CD4-positive, alpha-beta T cell (primary cell): ENCODE measurements at regions not wholly inside any gene's neighbourhood (a gene's known extent, or its start where the extent isn't known, plus 50 kb on each side); places are given as distances from the start of the nearest gene placed in this dataset.

ENCODE experiments used
- ATAC-seq: fragments of 200-7000 bp; cut with Tn5 transposase; one replicate; pipeline ENCODE4 v1.10.0; 2022; ENCODE audit warnings: mild to moderate bottlenecking; ENCODE audit not compliant: poor library complexity
- CTCF ChIA-PET: fragments of 350-600 bp; sonication (Branson Sonifier 250); formaldehyde crosslinking; loops from one replicate; lab custom pipeline; 2021; ENCODE audit warnings: antibody characterized with exemption, inconsistent platforms; lab: Charles Lee
- POLR2A ChIA-PET: fragments of 350-600 bp; sonication (Branson Sonifier 250); formaldehyde crosslinking; loops from one replicate; lab custom pipeline; 2021; ENCODE audit warnings: antibody characterized with exemption, inconsistent platforms; lab: Charles Lee
- DNase-seq, 14 experiments: peaks; one replicate each; pipeline ENCODE4 v3.0.0-alpha.2; 2013 to 2020; ENCODE audit warnings: mixed read lengths in 2 of 14
- H3K27ac ChIP-seq, 2 donors: one replicate each; pipeline versions ENCODE4 v1.5.1 to v1.7.0; 2013; ENCODE audit warnings: low read length in 2 of 2, low read depth in 1 of 2, mild to moderate bottlenecking in 1 of 2
- H3K27me3 ChIP-seq, 2 experiments: 1 replicate in 1 of 2; 2 replicates in 1 of 2; pipeline versions ENCODE4 v1.6.1 to v1.7.0; 2013; ENCODE audit warnings: low read length in 2 of 2, control low read depth in 1 of 2, mild to moderate bottlenecking in 1 of 2, moderate library complexity in 1 of 2; ENCODE audit not compliant: insufficient read depth in 2 of 2, control insufficient read depth in 1 of 2
- H3K36me3 ChIP-seq: one replicate; pipeline ENCODE4 v1.6.1; 2013; ENCODE audit warnings: low read length, control low read depth; ENCODE audit not compliant: insufficient read depth
- H3K4me1 ChIP-seq: one replicate; pipeline ENCODE4 v1.6.1; 2013; ENCODE audit warnings: low read length, control low read depth; ENCODE audit not compliant: insufficient read depth
- H3K4me3 ChIP-seq: one replicate; pipeline ENCODE4 v1.5.1; 2013; ENCODE audit warnings: mild to moderate bottlenecking, low read length, moderate library complexity
- H3K9me3 ChIP-seq, 2 experiments: 1 replicate in 1 of 2; 2 replicates in 1 of 2; pipeline versions ENCODE4 v1.6.1 to v1.7.0; 2013; ENCODE audit warnings: low read length in 2 of 2, mild to moderate bottlenecking in 2 of 2, control low read depth in 1 of 2, moderate library complexity in 1 of 2; ENCODE audit not compliant: control insufficient read depth in 1 of 2, insufficient read depth in 1 of 2
- H3K27ac Mint-ChIP-seq: one replicate; pipeline ENCODE4 v1.8.0; 2020; ENCODE audit warnings: mixed read lengths
- H3K27me3 Mint-ChIP-seq: one replicate; pipeline ENCODE4 v1.8.0; 2021; ENCODE audit warnings: mixed read lengths
- H3K36me3 Mint-ChIP-seq: one replicate; pipeline ENCODE4 v1.8.0; 2021; ENCODE audit warnings: low read depth, mixed read lengths
- H3K4me1 Mint-ChIP-seq: one replicate; pipeline ENCODE4 v1.8.0; 2021; ENCODE audit warnings: low read depth, mixed read lengths
- H3K4me3 Mint-ChIP-seq: one replicate; pipeline ENCODE4 v1.8.0; 2020; ENCODE audit warnings: mild to moderate bottlenecking, mixed read lengths
- H3K9me3 Mint-ChIP-seq: one replicate; pipeline ENCODE4 v1.8.0; 2020; ENCODE audit warnings: mixed read lengths
- intact Hi-C, 2 experiments: fragments of 100-400 bp; cut with DNase I in 1 of 2; cut with micrococcal nuclease in 1 of 2; formaldehyde crosslinking; loops; one replicate each; pipeline versions ENCODE4 v1.15.1 to v1.9.0; 2023 to 2025; cut with DNase I, micrococcal nuclease
- TF ChIP-seq, protein P1 (sequence below): fragments of 200-600 bp; IDR thresholded peaks from one replicate; pipeline ENCODE4 v1.8.0; 2022; ENCODE audit warnings: antibody characterized with exemption, mild to moderate bottlenecking

DNA sequence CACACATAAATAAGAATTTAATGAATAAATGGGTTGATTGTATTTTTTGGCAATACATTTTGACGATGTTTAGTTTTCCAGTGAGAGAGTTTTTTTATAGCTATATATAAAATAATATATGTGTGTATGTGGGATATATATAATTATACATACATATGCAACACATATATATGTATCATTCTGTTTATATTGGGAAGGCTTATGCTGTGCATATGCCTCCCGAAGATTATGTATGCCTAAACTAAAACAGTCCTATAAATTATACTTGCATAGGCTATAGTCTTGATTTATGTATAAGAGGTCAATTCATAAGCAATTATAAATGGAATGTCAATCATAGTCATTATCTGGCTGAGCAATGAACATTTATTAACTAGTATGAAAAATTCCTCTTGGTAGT lies 151.3 kb upstream of the HMHB1 start:
- H3K9me3 Mint-ChIP-seq = no peaks in the 10 kb centered on the region
- CTCF ChIA-PET = no interaction called here

DNA sequence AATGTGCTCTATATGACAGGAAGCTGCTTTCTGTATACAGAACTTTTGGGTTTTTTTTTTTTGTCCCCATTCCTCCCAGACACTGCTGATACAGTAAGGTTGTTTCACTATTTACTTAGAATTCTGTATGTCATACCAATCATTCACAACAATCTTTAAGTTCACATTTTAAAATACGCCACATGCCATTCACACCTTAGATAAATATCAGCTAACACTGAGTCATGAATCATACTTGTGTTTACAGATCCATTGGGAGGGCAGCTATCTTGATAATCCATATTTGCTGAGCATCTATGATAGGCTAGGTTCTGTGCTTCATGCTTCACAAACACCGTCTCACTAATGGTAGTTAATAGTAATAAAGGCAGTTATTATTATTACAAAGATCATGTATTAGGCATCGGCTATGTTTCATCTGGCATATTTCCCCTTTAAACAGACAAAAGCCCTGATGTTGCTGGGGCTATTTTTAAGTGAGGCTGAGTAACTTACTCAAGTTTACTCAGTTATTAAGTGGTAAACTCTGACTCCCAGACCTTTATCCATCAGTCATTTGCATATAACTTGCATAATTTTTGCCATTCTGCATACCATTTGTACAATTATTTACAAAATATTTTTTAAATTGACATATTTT lies 152.2 kb upstream of the HMHB1 start:
- Mint-ChIP-seq H3K4me3 (no peak overlapping the region), H3K9me3 (no peaks in the 10 kb centered on the region), H3K27ac (no peak overlapping the region), H3K4me1 (no peaks in the 10 kb centered on the region), H3K27me3 (no peaks in the 10 kb centered on the region), H3K36me3 (no peaks in the 10 kb centered on the region)
- H3K27me3 ChIP-seq = no peaks in the 10 kb centered on the region
- intact Hi-C loops = no loop called here
- H3K4me3 ChIP-seq = no peak overlapping the region
- H3K4me1 ChIP-seq = no peaks in the 10 kb centered on the region
- no peak overlapping the region for H3K27ac ChIP-seq
- POLR2A ChIA-PET = no interaction called here
- no peak for ATAC-seq
- H3K9me3 ChIP-seq = no peaks in the 10 kb centered on the region
- CTCF ChIA-PET = no interaction called here
- TF ChIP-seq, protein P1, sequence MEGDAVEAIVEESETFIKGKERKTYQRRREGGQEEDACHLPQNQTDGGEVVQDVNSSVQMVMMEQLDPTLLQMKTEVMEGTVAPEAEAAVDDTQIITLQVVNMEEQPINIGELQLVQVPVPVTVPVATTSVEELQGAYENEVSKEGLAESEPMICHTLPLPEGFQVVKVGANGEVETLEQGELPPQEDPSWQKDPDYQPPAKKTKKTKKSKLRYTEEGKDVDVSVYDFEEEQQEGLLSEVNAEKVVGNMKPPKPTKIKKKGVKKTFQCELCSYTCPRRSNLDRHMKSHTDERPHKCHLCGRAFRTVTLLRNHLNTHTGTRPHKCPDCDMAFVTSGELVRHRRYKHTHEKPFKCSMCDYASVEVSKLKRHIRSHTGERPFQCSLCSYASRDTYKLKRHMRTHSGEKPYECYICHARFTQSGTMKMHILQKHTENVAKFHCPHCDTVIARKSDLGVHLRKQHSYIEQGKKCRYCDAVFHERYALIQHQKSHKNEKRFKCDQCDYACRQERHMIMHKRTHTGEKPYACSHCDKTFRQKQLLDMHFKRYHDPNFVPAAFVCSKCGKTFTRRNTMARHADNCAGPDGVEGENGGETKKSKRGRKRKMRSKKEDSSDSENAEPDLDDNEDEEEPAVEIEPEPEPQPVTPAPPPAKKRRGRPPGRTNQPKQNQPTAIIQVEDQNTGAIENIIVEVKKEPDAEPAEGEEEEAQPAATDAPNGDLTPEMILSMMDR = no peak
- H3K36me3 ChIP-seq = no peaks in the 10 kb centered on the region
- no peak for DNase-seq

More for the DNA sequence above, 151.3 kb upstream of the HMHB1 start:
- intact Hi-C loops = no loop called here
- H3K36me3 ChIP-seq = no peaks in the 10 kb centered on the region
- POLR2A ChIA-PET = no interaction called here
- no peaks in the 10 kb centered on the region for H3K27me3 ChIP-seq
- no peaks in the 10 kb centered on the region for H3K4me1 ChIP-seq
- H3K9me3 ChIP-seq = no peaks in the 10 kb centered on the region
- no peak overlapping the region for H3K4me3 ChIP-seq
- H3K4me1 Mint-ChIP-seq = no peaks in the 10 kb centered on the region
- no peak overlapping the region for H3K27ac ChIP-seq
- ATAC-seq (no peak), DNase-seq (no peak)
- no peaks in the 10 kb centered on the region for H3K27me3 Mint-ChIP-seq
- no peaks in the 10 kb centered on the region for H3K36me3 Mint-ChIP-seq
- no peak overlapping the region for H3K27ac Mint-ChIP-seq
- TF ChIP-seq, protein P1 = no peak
- H3K4me3 Mint-ChIP-seq = no peak overlapping the region

DNA sequence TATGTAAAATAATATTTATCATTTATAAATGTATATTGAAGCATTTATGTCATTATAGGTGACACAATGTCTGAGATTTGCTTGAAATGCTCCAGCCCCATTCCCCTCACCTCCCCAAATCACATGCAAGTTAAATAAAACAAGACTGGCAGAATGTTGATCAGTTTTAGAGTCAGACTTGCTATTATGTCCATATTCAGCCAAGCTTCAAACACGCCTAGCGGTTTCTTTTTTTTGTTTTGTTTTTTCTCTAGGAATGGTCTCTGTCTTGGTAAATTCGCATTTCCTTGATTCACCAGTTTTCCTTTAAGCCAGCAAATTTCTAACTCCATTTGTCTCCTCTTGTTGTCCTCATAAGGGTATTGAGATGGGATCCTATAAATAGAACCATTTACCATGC lies 153.0 kb upstream of the HMHB1 start:
- H3K27ac Mint-ChIP-seq = no peak overlapping the region
- no peaks in the 10 kb centered on the region for H3K4me1 Mint-ChIP-seq
- no peaks in the 10 kb centered on the region for H3K27me3 Mint-ChIP-seq
- ChIA-PET CTCF (no interaction called here), POLR2A (no interaction called here)
- H3K4me3 Mint-ChIP-seq = no peak overlapping the region
- Histone ChIP-seq H3K4me1 (no peaks in the 10 kb centered on the region), H3K27me3 (no peaks in the 10 kb centered on the region), H3K36me3 (no peaks in the 10 kb centered on the region), H3K4me3 (no peak overlapping the region), H3K27ac (no peak overlapping the region), H3K9me3 (no peaks in the 10 kb centered on the region)
- ATAC-seq (no peak), DNase-seq (no peak)
- H3K9me3 Mint-ChIP-seq = no peaks in the 10 kb centered on the region
- TF ChIP-seq, protein P1 = no peak
- H3K36me3 Mint-ChIP-seq = no peaks in the 10 kb centered on the region
- intact Hi-C loops = no loop called here
